Prostate gland (tissue), 2 donors: ENCODE measurements at regions not wholly inside any gene's neighbourhood (a gene's known extent, or its start where the extent isn't known, plus 50 kb on each side); places are given as distances from the start of the nearest gene placed in this dataset.
"Not testable (repeated sequence)": the region's sequence is repeated elsewhere in the genome, so short reads cannot be mapped to it uniquely, and the experiment has no call there.

Experiments
- DNase-seq: peaks from one replicate; pipeline ENCODE4 v3.0.0-alpha.2; 2019; ENCODE audit warnings: low spot score
- H3K27ac ChIP-seq, 2 donors: fragments of 200-600 bp; sonication (generic); 2 replicates each; pipeline ENCODE4 v1.5.1; 2017 to 2019
- H3K27me3 ChIP-seq: fragments of 200-600 bp; sonication (generic); replicated peaks from 2 replicates; pipeline ENCODE4 v1.5.1; 2019; ENCODE audit not compliant: insufficient read depth
- H3K36me3 ChIP-seq, 2 donors: fragments of 200-600 bp; sonication (generic); 1 replicate in 1 of 2; 2 replicates in 1 of 2; pipeline versions ENCODE4 v1.5.1 to v1.8.1; 2017 to 2019
- H3K4me1 ChIP-seq: fragments of 200-600 bp; sonication (generic); replicated peaks from 2 replicates; pipeline ENCODE4 v1.5.1; 2019
- H3K4me3 ChIP-seq, 2 donors: fragments of 200-600 bp; sonication (generic); 2 replicates each; pipeline ENCODE4 v1.5.1; 2017 to 2019
- H3K9me3 ChIP-seq: fragments of 200-600 bp; sonication (generic); 2 replicates; pipeline ENCODE4 v1.5.1; 2017
- POLR2A ChIP-seq: fragments of 450-650 bp; IDR thresholded peaks from one replicate; pipeline ENCODE4 v1.6.1; 2016; ENCODE audit warnings: antibody characterized with exemption, mild to moderate bottlenecking
- POLR2AphosphoS5 ChIP-seq: sonication (generic); formaldehyde crosslinking; IDR thresholded peaks from one replicate; pipeline ENCODE4 v1.6.1; 2017; ENCODE audit warnings: antibody characterized with exemption
- WGBS: methylation state at CpG from one replicate; pipeline ENCODE4 v1.1.5; 2018; 5-methylcytosine and 5-hydroxymethylcytosine counted together
- intact Hi-C: fragments of 100-400 bp; cut with DNase I; formaldehyde crosslinking; loops from one replicate; pipeline ENCODE4 v1.14.2; 2022
- TF ChIP-seq, protein P1 (sequence below), 4 experiments: fragments of 200-600 bp in 2 of 4; fragments of 450-650 bp in 2 of 4; sonication (generic) in 2 of 4; IDR thresholded peaks; 1 replicate in 3 of 4; 2 replicates in 1 of 4; pipeline ENCODE4 v1.5.1; 2016 to 2019; ENCODE audit warnings: antibody characterized with exemption in 4 of 4, mild to moderate bottlenecking in 2 of 4, moderate library complexity in 2 of 4

DNA sequence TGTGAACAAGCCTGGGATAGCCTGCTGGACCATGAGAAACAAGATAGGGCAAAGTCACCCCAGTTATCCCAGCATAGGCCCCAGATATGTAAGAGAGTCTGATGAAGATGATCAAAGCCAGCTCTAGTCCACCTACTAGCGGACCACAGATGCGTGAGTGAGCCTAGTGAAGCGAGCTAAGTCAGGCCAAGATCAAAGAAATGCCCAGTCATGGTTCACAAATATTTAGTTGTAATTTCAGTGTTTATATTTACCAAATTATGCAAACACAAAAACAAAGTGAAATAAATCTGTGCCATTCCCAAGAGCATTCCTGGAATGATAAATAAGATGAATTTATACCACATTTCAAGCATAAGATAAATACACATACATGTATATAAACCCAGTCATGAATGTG lies 308.1 kb upstream of the CTNNB1 start:
- intact Hi-C loops: no loop called here
- Histone ChIP-seq H3K4me1 (no peaks in the 10 kb centered on the region), H3K9me3 (no peaks in the 10 kb centered on the region), H3K4me3 (no peak overlapping the region), H3K27ac (no peak overlapping the region), H3K27me3 (no peaks in the 10 kb centered on the region), H3K36me3 (no peaks in the 10 kb centered on the region)
- TF ChIP-seq POLR2A (no peak), POLR2AphosphoS5 (no peak)
- TF ChIP-seq, protein P1, sequence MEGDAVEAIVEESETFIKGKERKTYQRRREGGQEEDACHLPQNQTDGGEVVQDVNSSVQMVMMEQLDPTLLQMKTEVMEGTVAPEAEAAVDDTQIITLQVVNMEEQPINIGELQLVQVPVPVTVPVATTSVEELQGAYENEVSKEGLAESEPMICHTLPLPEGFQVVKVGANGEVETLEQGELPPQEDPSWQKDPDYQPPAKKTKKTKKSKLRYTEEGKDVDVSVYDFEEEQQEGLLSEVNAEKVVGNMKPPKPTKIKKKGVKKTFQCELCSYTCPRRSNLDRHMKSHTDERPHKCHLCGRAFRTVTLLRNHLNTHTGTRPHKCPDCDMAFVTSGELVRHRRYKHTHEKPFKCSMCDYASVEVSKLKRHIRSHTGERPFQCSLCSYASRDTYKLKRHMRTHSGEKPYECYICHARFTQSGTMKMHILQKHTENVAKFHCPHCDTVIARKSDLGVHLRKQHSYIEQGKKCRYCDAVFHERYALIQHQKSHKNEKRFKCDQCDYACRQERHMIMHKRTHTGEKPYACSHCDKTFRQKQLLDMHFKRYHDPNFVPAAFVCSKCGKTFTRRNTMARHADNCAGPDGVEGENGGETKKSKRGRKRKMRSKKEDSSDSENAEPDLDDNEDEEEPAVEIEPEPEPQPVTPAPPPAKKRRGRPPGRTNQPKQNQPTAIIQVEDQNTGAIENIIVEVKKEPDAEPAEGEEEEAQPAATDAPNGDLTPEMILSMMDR (IDR thresholded peaks at IDR 0.05): no peak
- DNase-seq: no peak
- 100% methylated on average over 3 of the region's 3 CpGs for WGBS

- Histone ChIP-seq H3K4me1 (no peaks in the 10 kb centered on the region), H3K4me3 (no peak overlapping the region), H3K27ac (no peak overlapping the region), H3K9me3 (no peaks in the 10 kb centered on the region), H3K27me3 (no peaks in the 10 kb centered on the region), H3K36me3 (no peaks in the 10 kb centered on the region)
- intact Hi-C loops: no loop called here
- no peak for TF ChIP-seq POLR2A
- TF ChIP-seq, protein P1 (IDR thresholded peaks at IDR 0.05): no peak
- no peak for TF ChIP-seq POLR2AphosphoS5
- WGBS: 55% methylated on average over 4 of the region's 4 CpGs
- DNase-seq: no peak
Measured at GRCh38 chr3:40895109-40895508, 304.2 kb upstream of the CTNNB1 start.

DNA sequence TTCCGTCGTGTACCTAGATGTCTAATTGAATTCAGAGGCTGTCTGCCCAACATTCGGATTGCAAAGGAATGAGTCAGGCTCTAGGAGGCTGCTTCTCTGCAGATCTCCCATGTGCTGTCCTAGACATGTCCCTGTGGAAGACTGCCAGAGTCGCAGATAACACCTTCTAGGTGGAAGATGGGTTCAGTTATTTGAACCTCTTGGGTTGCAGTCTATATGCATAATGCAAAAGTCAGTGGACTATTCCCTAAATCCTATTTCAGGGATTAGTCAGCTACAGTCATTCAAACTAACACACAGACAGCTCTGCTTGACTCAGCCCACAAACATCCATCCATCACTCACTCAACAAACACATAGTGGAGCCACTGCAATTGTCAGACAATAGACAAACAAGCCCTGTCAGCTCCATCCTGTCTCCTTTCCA lies 300.0 kb upstream of the CTNNB1 start:
- no peaks in the 10 kb centered on the region for H3K4me1 ChIP-seq
- H3K4me3 ChIP-seq: no peak overlapping the region
- no peaks in the 10 kb centered on the region for H3K36me3 ChIP-seq
- no peaks in the 10 kb centered on the region for H3K27me3 ChIP-seq
- no peak overlapping the region for H3K27ac ChIP-seq
- intact Hi-C loops: no loop called here
- no peak for DNase-seq
- TF ChIP-seq POLR2AphosphoS5 (no peak), POLR2A (no peak)
- TF ChIP-seq, protein P1 (IDR thresholded peaks at IDR 0.05): no peak
- 60% methylated on average over 4 of the region's 4 CpGs for WGBS
- H3K9me3 ChIP-seq: no peaks in the 10 kb centered on the region

DNA sequence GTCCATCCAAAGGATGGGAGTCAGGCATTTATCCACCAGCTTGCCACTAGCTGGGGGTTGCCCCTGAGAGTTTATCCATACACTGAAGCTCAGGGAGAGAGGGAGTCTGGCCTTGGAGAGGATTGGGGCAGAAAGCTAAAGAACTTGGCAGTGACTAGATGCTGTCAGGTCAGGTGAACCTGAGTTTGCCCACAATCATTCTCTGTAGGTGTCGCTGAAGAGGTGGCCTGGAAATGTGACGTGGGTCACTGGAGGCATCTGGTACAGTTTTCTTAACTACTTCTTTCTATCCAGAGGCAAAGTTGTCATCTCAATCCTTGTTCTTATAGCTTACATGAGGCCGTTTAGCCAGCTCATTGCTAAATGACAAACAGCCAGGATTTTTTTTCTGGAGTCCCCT lies 298.0 kb upstream of the CTNNB1 start:
- no peaks in the 10 kb centered on the region for H3K36me3 ChIP-seq
- H3K4me1 ChIP-seq: no peaks in the 10 kb centered on the region
- no peaks in the 10 kb centered on the region for H3K9me3 ChIP-seq
- no peak overlapping the region for H3K27ac ChIP-seq
- no peaks in the 10 kb centered on the region for H3K27me3 ChIP-seq
- no peak overlapping the region for H3K4me3 ChIP-seq
- TF ChIP-seq POLR2A: no peak
- 73% methylated on average over 3 of the region's 3 CpGs for WGBS
- intact Hi-C loops: no loop called here
- no peak for DNase-seq

GRCh38 chr3:40901796-40902195 lies 297.5 kb upstream of the CTNNB1 start:
- no peak for DNase-seq
- Histone ChIP-seq H3K9me3 (no peaks in the 10 kb centered on the region), H3K4me1 (no peaks in the 10 kb centered on the region), H3K36me3 (no peaks in the 10 kb centered on the region), H3K4me3 (no peak overlapping the region), H3K27ac (no peak overlapping the region), H3K27me3 (no peaks in the 10 kb centered on the region)
- intact Hi-C loops: no loop called here
- TF ChIP-seq POLR2AphosphoS5 (no peak), POLR2A (no peak)

GRCh38 chr3:40907907-40908465 lies 291.3 kb upstream of the CTNNB1 start:
- intact Hi-C loops, H3K27me3 ChIP-seq, H3K9me3 ChIP-seq, DNase-seq, H3K4me3 ChIP-seq, H3K27ac ChIP-seq, H3K36me3 ChIP-seq, H3K4me1 ChIP-seq: not testable (repeated sequence)
- 74% methylated on average over 25 of the region's 26 CpGs for WGBS
